Muscle of back (tissue), 3 donors: ENCODE measurements at regions not wholly inside any gene's neighbourhood (a gene's known extent, or its start where the extent isn't known, plus 50 kb on each side); places are given as distances from the start of the nearest gene placed in this dataset.
"Not testable (repeated sequence)": the region's sequence is repeated elsewhere in the genome, so short reads cannot be mapped to it uniquely, and the experiment has no call there.

Source experiments
- DNase-seq, 3 donors: peaks; one replicate each; pipeline versions ENCODE4 v3.0.0 to v3.0.0-alpha.2; 2013

- no peak for DNase-seq
Observed at GRCh38 chr6:126667728-126668127, 327.8 kb downstream of the CENPW start.

- no peak for DNase-seq
Observed at GRCh38 chr6:126672649-126673048, 332.7 kb downstream of the CENPW start.

- DNase-seq = not testable (repeated sequence)
Observed at GRCh38 chr6:126673749-126674148, 333.8 kb downstream of the CENPW start.

- DNase-seq = no peak
Observed at GRCh38 chr6:126682440-126682839, 342.5 kb downstream of the CENPW start.

- no peak for DNase-seq
Observed at GRCh38 chr6:126685182-126685581, 345.3 kb downstream of the CENPW start.

- DNase-seq = peak; percentile 43 to 84 (median 65)
Observed at GRCh38 chr6:126696921-126697693, 357.2 kb downstream of the CENPW start.

GRCh38 chr6:126698732-126699240, 358.9 kb downstream of the CENPW start:
- no peak for DNase-seq

GRCh38 chr6:126701676-126702560, 362.0 kb downstream of the CENPW start:
- peak in 2 of 3 donors; percentile 45 to 82 for DNase-seq

GRCh38 chr6:126716032-126716431, 376.1 kb downstream of the CENPW start:
- peak in 1 of 3 donors; percentile 28 for DNase-seq

- peak in 1 of 3 donors; percentile 4 for DNase-seq
Observed at GRCh38 chr6:126716826-126717509, 377.1 kb downstream of the CENPW start.

GRCh38 chr6:126718600-126719327, 378.8 kb downstream of the CENPW start:
- no peak for DNase-seq

- peak in 1 of 3 donors; percentile 22 for DNase-seq
Observed at GRCh38 chr6:126720304-126720703, 380.4 kb downstream of the CENPW start.

GRCh38 chr6:126721581-126722160, 381.8 kb downstream of the CENPW start:
- DNase-seq = peak in 2 of 3 donors; percentile 15 to 90

- peak in 1 of 3 donors; percentile 11 for DNase-seq
Observed at GRCh38 chr6:126722411-126722810, 382.5 kb downstream of the CENPW start.

GRCh38 chr6:126723541-126724170, 383.7 kb downstream of the CENPW start:
- DNase-seq = no peak

- no peak for DNase-seq
Observed at GRCh38 chr6:126724821-126725220, 384.9 kb downstream of the CENPW start.

GRCh38 chr6:126726454-126726853, 386.5 kb downstream of the CENPW start:
- DNase-seq = not testable (repeated sequence)

GRCh38 chr6:126738146-126738545, 380.3 kb upstream of the RSPO3 start:
- peak in 2 of 3 donors; percentile 48 to 73 for DNase-seq

GRCh38 chr6:126738641-126739040, 379.8 kb upstream of the RSPO3 start:
- DNase-seq = peak in 1 of 3 donors; percentile 61

- no peak for DNase-seq
Observed at GRCh38 chr6:126743076-126743475, 375.4 kb upstream of the RSPO3 start.
